ENCODE measurements at regions not wholly inside any gene's neighbourhood (a gene's known extent, or its start where the extent isn't known, plus 50 kb on each side); places are given as distances from the start of the nearest gene placed in this dataset.

- Histone ChIP-seq H3K27ac (ENCODE audit: extremely low read depth, low read depth, low read length) (no peak overlapping the region), H3K4me1 (ENCODE audit: control insufficient read depth, insufficient read depth, low read length) (no peaks in the 10 kb centered on the region), H3K36me3 (ENCODE audit: control insufficient read depth in 2 of 2, insufficient read depth in 1 of 2, low read length in 2 of 2) (no peaks in the 10 kb centered on the region), H3K9me3 (ENCODE audit: control insufficient read depth, insufficient read depth, low read depth, low read length) (no peaks in the 10 kb centered on the region), H3K4me3 (ENCODE audit: low read depth, low read length) (no peak overlapping the region)
- ChIA-PET CTCF (no interaction called here), POLR2A (no interaction called here)
- no peak for TF ChIP-seq ZNF423 (tag by site-specific recombination; IDR thresholded peaks at IDR 0.05)
- no peak for TF ChIP-seq KLF1 (tag by site-specific recombination; IDR thresholded peaks at IDR 0.05)
- no peak for TF ChIP-seq ZNF274 (IDR thresholded peaks at IDR 0.05; ENCODE audit: low read length)
- no peak for TF ChIP-seq ZNF274 (tag by site-specific recombination; IDR thresholded peaks at IDR 0.05; ENCODE audit: borderline replicate concordance)
- TF ChIP-seq ZNF354C (tag by site-specific recombination; IDR thresholded peaks at IDR 0.05; ENCODE audit: borderline replicate concordance, low read depth): no peak
- no peak for TF ChIP-seq ZNF837 (tag by site-specific recombination; IDR thresholded peaks at IDR 0.05)
- TF ChIP-seq, protein P1, sequence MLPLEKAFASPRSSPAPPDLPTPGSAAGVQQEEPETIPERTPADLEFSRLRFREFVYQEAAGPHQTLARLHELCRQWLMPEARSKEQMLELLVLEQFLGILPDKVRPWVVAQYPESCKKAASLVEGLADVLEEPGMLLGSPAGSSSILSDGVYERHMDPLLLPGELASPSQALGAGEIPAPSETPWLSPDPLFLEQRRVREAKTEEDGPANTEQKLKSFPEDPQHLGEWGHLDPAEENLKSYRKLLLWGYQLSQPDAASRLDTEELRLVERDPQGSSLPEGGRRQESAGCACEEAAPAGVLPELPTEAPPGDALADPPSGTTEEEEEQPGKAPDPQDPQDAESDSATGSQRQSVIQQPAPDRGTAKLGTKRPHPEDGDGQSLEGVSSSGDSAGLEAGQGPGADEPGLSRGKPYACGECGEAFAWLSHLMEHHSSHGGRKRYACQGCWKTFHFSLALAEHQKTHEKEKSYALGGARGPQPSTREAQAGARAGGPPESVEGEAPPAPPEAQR (tag by site-specific recombination; IDR thresholded peaks at IDR 0.05): no peak
- TF ChIP-seq ZNF514 (tag by site-specific recombination; IDR thresholded peaks at IDR 0.05): no peak
- TF ChIP-seq, protein P2, sequence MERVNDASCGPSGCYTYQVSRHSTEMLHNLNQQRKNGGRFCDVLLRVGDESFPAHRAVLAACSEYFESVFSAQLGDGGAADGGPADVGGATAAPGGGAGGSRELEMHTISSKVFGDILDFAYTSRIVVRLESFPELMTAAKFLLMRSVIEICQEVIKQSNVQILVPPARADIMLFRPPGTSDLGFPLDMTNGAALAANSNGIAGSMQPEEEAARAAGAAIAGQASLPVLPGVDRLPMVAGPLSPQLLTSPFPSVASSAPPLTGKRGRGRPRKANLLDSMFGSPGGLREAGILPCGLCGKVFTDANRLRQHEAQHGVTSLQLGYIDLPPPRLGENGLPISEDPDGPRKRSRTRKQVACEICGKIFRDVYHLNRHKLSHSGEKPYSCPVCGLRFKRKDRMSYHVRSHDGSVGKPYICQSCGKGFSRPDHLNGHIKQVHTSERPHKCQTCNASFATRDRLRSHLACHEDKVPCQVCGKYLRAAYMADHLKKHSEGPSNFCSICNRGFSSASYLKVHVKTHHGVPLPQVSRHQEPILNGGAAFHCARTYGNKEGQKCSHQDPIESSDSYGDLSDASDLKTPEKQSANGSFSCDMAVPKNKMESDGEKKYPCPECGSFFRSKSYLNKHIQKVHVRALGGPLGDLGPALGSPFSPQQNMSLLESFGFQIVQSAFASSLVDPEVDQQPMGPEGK (tag by site-specific recombination; IDR thresholded peaks at IDR 0.05): no peak
- TF ChIP-seq ZNF529 (tag by site-specific recombination; IDR thresholded peaks at IDR 0.05; ENCODE audit: insufficient replicate concordance): no peak
- TF ChIP-seq HOXD13 (CRISPR knock-in tag; IDR thresholded peaks at IDR 0.05; ENCODE audit: borderline replicate concordance): no peak
- TF ChIP-seq BCL11A (tag by site-specific recombination; IDR thresholded peaks at IDR 0.05; ENCODE audit: low read depth): no peak
- no peak for TF ChIP-seq ZNF677 (tag by site-specific recombination; IDR thresholded peaks at IDR 0.05)
These were observed 139.9 kb upstream of the CXCR4 start for GRCh38 chr2:136257893-136258292.

- CTCF ChIA-PET: no interaction called here
These were observed 137.9 kb upstream of the CXCR4 start for GRCh38 chr2:136255648-136256461.

More at GRCh38 chr2:136255648-136256461, 137.9 kb upstream of the CXCR4 start:
- H3K9me3 ChIP-seq (ENCODE audit: control insufficient read depth, insufficient read depth, low read depth, low read length): no peaks in the 10 kb centered on the region
- H3K36me3 ChIP-seq (ENCODE audit: control insufficient read depth in 2 of 2, insufficient read depth in 1 of 2, low read length in 2 of 2): no peaks in the 10 kb centered on the region
- no peaks in the 10 kb centered on the region for H3K4me1 ChIP-seq (ENCODE audit: control insufficient read depth, insufficient read depth, low read length)
- H3K27ac ChIP-seq (ENCODE audit: extremely low read depth, low read depth, low read length): no peak overlapping the region
- POLR2A ChIA-PET: no interaction called here
- no peak overlapping the region for H3K4me3 ChIP-seq (ENCODE audit: low read depth, low read length)
- TF ChIP-seq ZSCAN16 (tag by site-specific recombination; IDR thresholded peaks at IDR 0.05) (no peak), ZSCAN30 (tag by site-specific recombination; IDR thresholded peaks at IDR 0.05) (no peak), ZNF529 (tag by site-specific recombination; IDR thresholded peaks at IDR 0.05; ENCODE audit: insufficient replicate concordance) (no peak), ZBTB20 (tag by site-specific recombination; IDR thresholded peaks at IDR 0.05) (no peak), HOXD13 (CRISPR knock-in tag; IDR thresholded peaks at IDR 0.05; ENCODE audit: borderline replicate concordance) (no peak), ZXDB (tag by site-specific recombination; IDR thresholded peaks at IDR 0.05) (no peak), ZIC2 (tag by site-specific recombination; IDR thresholded peaks at IDR 0.05) (no peak), KLF16 (tag by site-specific recombination; IDR thresholded peaks at IDR 0.05) (no peak), ZNF121 (tag by site-specific recombination; IDR thresholded peaks at IDR 0.05) (no peak), SP3 (tag by site-specific recombination; IDR thresholded peaks at IDR 0.05) (no peak), ZNF341 (tag by site-specific recombination; IDR thresholded peaks at IDR 0.05; ENCODE audit: low read depth) (no peak), ZNF350 (tag by site-specific recombination; IDR thresholded peaks at IDR 0.05) (no peak), MEIS1 (CRISPR knock-in tag; IDR thresholded peaks at IDR 0.05; ENCODE audit: borderline replicate concordance) (no peak), SP7 (tag by site-specific recombination; IDR thresholded peaks at IDR 0.05) (no peak), ZNF37A (tag by site-specific recombination; IDR thresholded peaks at IDR 0.05) (no peak), ZSCAN5A (tag by site-specific recombination; IDR thresholded peaks at IDR 0.05) (no peak), ZNF585B (tag by site-specific recombination; IDR thresholded peaks at IDR 0.05) (no peak), ZNF16 (tag by site-specific recombination; IDR thresholded peaks at IDR 0.05; ENCODE audit: low read depth) (no peak)
